Sigmoid colon (tissue), 6 donors: ENCODE measurements at regions not wholly inside any gene's neighbourhood (a gene's known extent, or its start where the extent isn't known, plus 50 kb on each side); places are given as distances from the start of the nearest gene placed in this dataset.

Source experiments
- DNase-seq: peaks from one replicate; pipeline ENCODE4 v3.0.0-alpha.2; 2019
- H3K27ac ChIP-seq, 4 donors: fragments of 200-600 bp; sonication (generic); one replicate each; pipeline ENCODE4 v1.5.1; 2016 to 2019; ENCODE audit warnings: mild to moderate bottlenecking in 1 of 4
- H3K27me3 ChIP-seq, 3 donors: fragments of 200-600 bp; sonication (generic); one replicate each; pipeline ENCODE4 v1.5.1; 2019; ENCODE audit warnings: mild to moderate bottlenecking in 1 of 3
- H3K36me3 ChIP-seq, 4 donors: fragments of 200-600 bp; sonication (generic); one replicate each; pipeline ENCODE4 v1.5.1; 2016 to 2019
- H3K4me1 ChIP-seq, 4 donors: fragments of 200-600 bp; sonication (generic); one replicate each; pipeline ENCODE4 v1.5.1; 2017 to 2019
- H3K4me3 ChIP-seq, 4 donors: fragments of 200-600 bp; sonication (generic); one replicate each; pipeline ENCODE4 v1.5.1; 2017 to 2019; ENCODE audit warnings: mild to moderate bottlenecking in 2 of 4, moderate library complexity in 1 of 4
- H3K9me3 ChIP-seq, 4 donors: fragments of 200-600 bp in 3 of 4; sonication (generic) in 3 of 4; one replicate each; pipeline versions ENCODE4 v1.5.1 to v1.6.1; 2013 to 2019
- CTCF ChIP-seq, 4 experiments: fragments of 450-650 bp in 3 of 4; fragments of 200-600 bp in 1 of 4; IDR thresholded peaks; one replicate each; pipeline ENCODE4 v1.5.1; 2016 to 2019; ENCODE audit warnings: antibody characterized with exemption in 4 of 4, mild to moderate bottlenecking in 3 of 4, moderate library complexity in 2 of 4
- EP300 ChIP-seq, 4 donors: sonication (generic); formaldehyde crosslinking; IDR thresholded peaks; one replicate each; pipeline ENCODE4 v1.6.1; 2017; ENCODE audit warnings: antibody characterized with exemption in 4 of 4
- POLR2A ChIP-seq, 2 donors: fragments of 450-650 bp; IDR thresholded peaks; one replicate each; pipeline ENCODE4 v1.6.1; 2016; ENCODE audit warnings: antibody characterized with exemption in 2 of 2, mild to moderate bottlenecking in 2 of 2, moderate library complexity in 2 of 2
- POLR2AphosphoS5 ChIP-seq, 4 donors: sonication (generic); formaldehyde crosslinking; IDR thresholded peaks; one replicate each; pipeline ENCODE4 v1.6.1; 2017; ENCODE audit warnings: antibody characterized with exemption in 4 of 4
- WGBS, 2 donors: extraction: QIAGEN DNeasy Blood & Tissue Kit; methylation state at CpG; one replicate each; pipeline ENCODE4 v1.1.7; 2013; 5-methylcytosine and 5-hydroxymethylcytosine counted together
- intact Hi-C: fragments of 100-400 bp; cut with DNase I; formaldehyde crosslinking; loops from one replicate; pipeline ENCODE4 v1.15.1; 2023
- small RNA-seq, 3 donors: library from RNA; depleted of rRNA; stranded (forward); fragments of <200 nt; gene quantifications; one replicate each; pipeline ENCODE3, GENCODE V24; 2016
- donor health status: healthy with polysubstance abuse.
- donor health status: healthy.

GRCh38 chr3:124671106-124671505 lies 59.1 kb upstream of the UMPS start:
- Histone ChIP-seq H3K36me3 (no peaks in the 10 kb centered on the region), H3K4me3 (no peak overlapping the region), H3K27me3 (no peaks in the 10 kb centered on the region), H3K9me3 (no peaks in the 10 kb centered on the region), H3K4me1 (no peaks in the 10 kb centered on the region), H3K27ac (no peak overlapping the region)
- no peak for DNase-seq
- WGBS, 2 donors: 67 to 84% methylated on average over 5 of the region's 5 CpGs
- TF ChIP-seq CTCF (IDR thresholded peaks at IDR 0.05) (no peak), POLR2A (IDR thresholded peaks at IDR 0.05) (no peak), EP300 (IDR thresholded peaks at IDR 0.05) (no peak), POLR2AphosphoS5 (IDR thresholded peaks at IDR 0.05) (no peak)
- intact Hi-C loops: no loop called here

GRCh38 chr3:124674336-124674735 lies 55.9 kb upstream of the UMPS start:
- TF ChIP-seq POLR2AphosphoS5 (IDR thresholded peaks at IDR 0.05) (no peak), EP300 (IDR thresholded peaks at IDR 0.05) (no peak), CTCF (IDR thresholded peaks at IDR 0.05) (no peak), POLR2A (IDR thresholded peaks at IDR 0.05) (no peak)
- Histone ChIP-seq H3K36me3 (no peaks in the 10 kb centered on the region), H3K4me3 (no peak overlapping the region), H3K27ac (no peak overlapping the region), H3K27me3 (no peaks in the 10 kb centered on the region), H3K4me1 (no peaks in the 10 kb centered on the region), H3K9me3 (no peaks in the 10 kb centered on the region)
- intact Hi-C loops: no loop called here
- DNase-seq: no peak
- 88 to 90% methylated on average over 13 of the region's 13 CpGs for WGBS, 2 donors

- no peak for TF ChIP-seq EP300 (IDR thresholded peaks at IDR 0.05)
- TF ChIP-seq CTCF (IDR thresholded peaks at IDR 0.05): no peak
- no peak for TF ChIP-seq POLR2A (IDR thresholded peaks at IDR 0.05)
- no peak for TF ChIP-seq POLR2AphosphoS5 (IDR thresholded peaks at IDR 0.05)
- Histone ChIP-seq H3K4me1 (no peaks in the 10 kb centered on the region), H3K36me3 (no peaks in the 10 kb centered on the region), H3K9me3 (no peaks in the 10 kb centered on the region), H3K27me3 (no peaks in the 10 kb centered on the region), H3K4me3 (no peak overlapping the region), H3K27ac (no peak overlapping the region)
- DNase-seq: no peak
- 80 to 83% methylated on average over 3 of the region's 3 CpGs for WGBS, 2 donors
- intact Hi-C loops: no loop called here
Observed at GRCh38 chr3:124676236-124676635, 54.0 kb upstream of the UMPS start.

GRCh38 chr3:124679048-124679638 lies 51.1 kb upstream of the UMPS start:
- no peaks in the 10 kb centered on the region for H3K36me3 ChIP-seq
- no peaks in the 10 kb centered on the region for H3K4me1 ChIP-seq
- H3K9me3 ChIP-seq: no peaks in the 10 kb centered on the region
- intact Hi-C loops: no loop called here
- TF ChIP-seq EP300 (IDR thresholded peaks at IDR 0.05) (no peak), POLR2AphosphoS5 (IDR thresholded peaks at IDR 0.05) (no peak), CTCF (IDR thresholded peaks at IDR 0.05) (no peak), POLR2A (IDR thresholded peaks at IDR 0.05) (no peak)
- H3K4me3 ChIP-seq: no peak overlapping the region
- WGBS, 2 donors: 84 to 94% methylated on average over 5 of the region's 5 CpGs
- H3K27me3 ChIP-seq: no peaks in the 10 kb centered on the region
- no peak overlapping the region for H3K27ac ChIP-seq
- DNase-seq: no peak

Small RNAs in the stretch of these regions (small RNA-seq; reads per million reads assigned to genes)
- 0 reads per million in 3 donors for gene MIR5002
- 0 reads per million in 3 donors for gene MIR6083
- gene RNU6-143P: 0 reads per million in 3 donors
